Panc1 (cell line): ENCODE measurements at regions not wholly inside any gene's neighbourhood (a gene's known extent, or its start where the extent isn't known, plus 50 kb on each side); places are given as distances from the start of the nearest gene placed in this dataset.

ENCODE experiments used
- ATAC-seq: fragments of 200-7000 bp; cut with Tn5 transposase; 2 replicates; pipeline ENCODE4 v1.9.1; 2020; ENCODE audit warnings: mild to moderate bottlenecking, moderate library complexity
- BruUV-seq: library from RNA; stranded (reverse); fragments of 400-500 nt; replicated peaks from 2 replicates; lab custom pipeline; 2021; lab: Mats Ljungman, UMichigan
- CTCF ChIA-PET: fragments of 300-600 bp; sonication (Branson Sonifier 250); formaldehyde crosslinking; loops from one replicate; lab custom pipeline; 2022; ENCODE audit warnings: antibody characterized with exemption; lab: Charles Lee
- POLR2A ChIA-PET: fragments of 300-600 bp; sonication (Branson Sonifier 250); formaldehyde crosslinking; loops from one replicate; lab custom pipeline; 2022; ENCODE audit warnings: antibody characterized with exemption; lab: Charles Lee
- DNase-seq: peaks from one replicate; pipeline ENCODE4 v3.0.0-alpha.2; 2010; ENCODE audit warnings: low read depth, low spot score
- H3K27ac ChIP-seq: 2 replicates; pipeline ENCODE4 v1.5.1; 2011; ENCODE audit warnings: mild to moderate bottlenecking, low read length, inconsistent platforms
- H3K27me3 ChIP-seq: fragments of 200-500 bp; sonication (Bioruptor generic); 2 replicates; pipeline ENCODE4 v1.6.0; 2014; ENCODE audit warnings: low read length, inconsistent platforms; ENCODE audit not compliant: control insufficient read depth, insufficient read depth
- H3K36me3 ChIP-seq: fragments of 200-500 bp; sonication (Bioruptor generic); 2 replicates; pipeline ENCODE4 v1.5.1; 2014; ENCODE audit warnings: inconsistent platforms, mild to moderate bottlenecking, low read length, moderate library complexity; ENCODE audit not compliant: control insufficient read depth, insufficient read depth
- H3K4me1 ChIP-seq: 2 replicates; pipeline ENCODE4 v1.5.1; 2011; ENCODE audit warnings: inconsistent platforms, mild to moderate bottlenecking, low read length, moderate library complexity; ENCODE audit not compliant: control insufficient read depth, insufficient read depth
- H3K4me3 ChIP-seq, 2 experiments: 2 replicates each; pipeline ENCODE4 v1.5.1; 2011 to 2012; ENCODE audit warnings: low read depth in 2 of 2, low read length in 2 of 2, mild to moderate bottlenecking in 2 of 2, inconsistent platforms in 1 of 2, moderate library complexity in 1 of 2
- H3K9me3 ChIP-seq: fragments of 200-500 bp; sonication (Bioruptor generic); 2 replicates; pipeline ENCODE4 v1.5.1; 2014; ENCODE audit warnings: low read depth, mild to moderate bottlenecking, inconsistent platforms, low read length, moderate library complexity; ENCODE audit not compliant: control insufficient read depth, insufficient read depth
- CTCF ChIP-seq: fragments of 450-650 bp; IDR thresholded peaks from 2 replicates; pipeline ENCODE4 v1.5.1; 2017; ENCODE audit warnings: mild to moderate bottlenecking
- POLR2AphosphoS5 ChIP-seq: IDR thresholded peaks from 2 replicates; pipeline ENCODE4 v1.6.1; 2012; ENCODE audit warnings: mild to moderate bottlenecking, low read depth, low read length, moderate library complexity
- SIN3A ChIP-seq: IDR thresholded peaks from 2 replicates; pipeline ENCODE4 v1.6.1; 2012; ENCODE audit warnings: low read depth, mild to moderate bottlenecking, low read length, moderate library complexity, borderline replicate concordance; ENCODE audit not compliant: insufficient read depth
- TCF7L2 ChIP-seq: IDR thresholded peaks from 2 replicates; pipeline ENCODE4 v1.6.1; 2011; ENCODE audit warnings: mild to moderate bottlenecking, low read depth, low read length, inconsistent platforms
- in situ Hi-C: cut with HindIII; loops from 2 replicates; pipeline ENCODE4 v1.10.0; 2016; ENCODE audit warnings: low sequenced_read_pairs, low pct_unique_long_range_greater_than_20kb
- intact Hi-C: fragments of 100-400 bp; cut with micrococcal nuclease; formaldehyde crosslinking; loops from one replicate; pipeline ENCODE4 v1.10.0; 2022; ENCODE audit not compliant: unreplicated experiment
- TF ChIP-seq, protein P1 (sequence below), 2 experiments: IDR thresholded peaks; 2 replicates each; pipeline ENCODE4 v1.6.1; 2011 to 2012; ENCODE audit warnings: low read depth in 2 of 2, control low read depth in 1 of 2, low read length in 1 of 2, mild to moderate bottlenecking in 1 of 2, moderate library complexity in 1 of 2; ENCODE audit not compliant: insufficient read depth in 1 of 2

- BruUV-seq = no TSS peak
- DNase-seq = no peak
- Histone ChIP-seq H3K9me3 (no peaks in the 10 kb centered on the region), H3K4me3 (no peak overlapping the region), H3K36me3 (no peaks in the 10 kb centered on the region), H3K27me3 (peaks cover 11% of the 10 kb centered on the region), H3K4me1 (peaks cover 2% of the 10 kb centered on the region; the same call in 1 of the 2 replicates), H3K27ac (no peak overlapping the region)
- POLR2A ChIA-PET = no interaction called here
- TF ChIP-seq TCF7L2 (no peak), CTCF (no peak), POLR2AphosphoS5 (no peak), SIN3A (no peak)
- in situ Hi-C loops = no loop called here
- intact Hi-C loops = no loop called here
- ATAC-seq = no peak
- CTCF ChIA-PET = no interaction called here
Observed at GRCh38 chr3:126292318-126293070, 64.7 kb downstream of the KLF15 start.

DNA sequence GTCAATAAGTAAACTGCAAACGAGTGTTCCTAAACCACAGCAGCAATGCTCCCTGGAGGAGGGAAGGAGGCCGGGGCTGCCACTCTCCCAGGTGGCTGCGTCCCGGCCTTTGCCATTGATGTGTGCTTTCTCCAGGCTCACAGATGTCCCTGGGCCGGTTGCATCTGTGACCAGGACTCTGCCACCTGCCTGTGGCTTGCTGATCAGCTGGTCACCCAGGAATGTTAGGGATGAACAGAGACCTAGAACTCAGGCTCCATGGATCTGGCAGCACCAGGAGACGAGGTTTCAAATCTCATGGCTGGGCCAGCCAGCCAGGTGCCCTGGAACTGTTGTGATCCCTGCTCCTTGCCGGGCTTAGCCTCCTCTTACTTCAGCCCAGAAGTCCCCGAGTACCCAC, 65.7 kb downstream of the KLF15 start:
- H3K27me3 ChIP-seq = peaks cover 11% of the 10 kb centered on the region
- TF ChIP-seq, protein P1, sequence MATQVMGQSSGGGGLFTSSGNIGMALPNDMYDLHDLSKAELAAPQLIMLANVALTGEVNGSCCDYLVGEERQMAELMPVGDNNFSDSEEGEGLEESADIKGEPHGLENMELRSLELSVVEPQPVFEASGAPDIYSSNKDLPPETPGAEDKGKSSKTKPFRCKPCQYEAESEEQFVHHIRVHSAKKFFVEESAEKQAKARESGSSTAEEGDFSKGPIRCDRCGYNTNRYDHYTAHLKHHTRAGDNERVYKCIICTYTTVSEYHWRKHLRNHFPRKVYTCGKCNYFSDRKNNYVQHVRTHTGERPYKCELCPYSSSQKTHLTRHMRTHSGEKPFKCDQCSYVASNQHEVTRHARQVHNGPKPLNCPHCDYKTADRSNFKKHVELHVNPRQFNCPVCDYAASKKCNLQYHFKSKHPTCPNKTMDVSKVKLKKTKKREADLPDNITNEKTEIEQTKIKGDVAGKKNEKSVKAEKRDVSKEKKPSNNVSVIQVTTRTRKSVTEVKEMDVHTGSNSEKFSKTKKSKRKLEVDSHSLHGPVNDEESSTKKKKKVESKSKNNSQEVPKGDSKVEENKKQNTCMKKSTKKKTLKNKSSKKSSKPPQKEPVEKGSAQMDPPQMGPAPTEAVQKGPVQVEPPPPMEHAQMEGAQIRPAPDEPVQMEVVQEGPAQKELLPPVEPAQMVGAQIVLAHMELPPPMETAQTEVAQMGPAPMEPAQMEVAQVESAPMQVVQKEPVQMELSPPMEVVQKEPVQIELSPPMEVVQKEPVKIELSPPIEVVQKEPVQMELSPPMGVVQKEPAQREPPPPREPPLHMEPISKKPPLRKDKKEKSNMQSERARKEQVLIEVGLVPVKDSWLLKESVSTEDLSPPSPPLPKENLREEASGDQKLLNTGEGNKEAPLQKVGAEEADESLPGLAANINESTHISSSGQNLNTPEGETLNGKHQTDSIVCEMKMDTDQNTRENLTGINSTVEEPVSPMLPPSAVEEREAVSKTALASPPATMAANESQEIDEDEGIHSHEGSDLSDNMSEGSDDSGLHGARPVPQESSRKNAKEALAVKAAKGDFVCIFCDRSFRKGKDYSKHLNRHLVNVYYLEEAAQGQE (IDR thresholded peaks at IDR 0.05; ENCODE audit: insufficient read depth in 1 of 2, low read depth in 2 of 2, low read length in 1 of 2) = no peak
- no peak for TF ChIP-seq CTCF
- TF ChIP-seq SIN3A = no peak
- TF ChIP-seq TCF7L2 = no peak
- no peak for TF ChIP-seq POLR2AphosphoS5
- no peaks in the 10 kb centered on the region for H3K9me3 ChIP-seq
- H3K36me3 ChIP-seq = no peaks in the 10 kb centered on the region
- ChIA-PET POLR2A (no interaction called here), CTCF (no interaction called here)
- peaks cover 6% of the 10 kb centered on the region; the same call in 1 of the 2 replicates for H3K4me1 ChIP-seq
- no peak overlapping the region for H3K4me3 ChIP-seq
- no TSS peak for BruUV-seq
- no peak for DNase-seq
- H3K27ac ChIP-seq = no peak overlapping the region
- intact Hi-C loops (no loop called here), in situ Hi-C loops (no loop called here)
- no peak for ATAC-seq
